Cardiac septum (tissue), 1 donor: ENCODE measurements at regions not wholly inside any gene's neighbourhood (a gene's known extent, or its start where the extent isn't known, plus 50 kb on each side); places are given as distances from the start of the nearest gene placed in this dataset.

Source experiments
- DNase-seq: peaks from one replicate; pipeline ENCODE4 v3.0.0-alpha.2; 2020; ENCODE audit warnings: low spot score
- intact Hi-C: fragments of 100-400 bp; cut with DNase I; formaldehyde crosslinking; loops from one replicate; pipeline ENCODE4 v1.14.0; 2022
- donor health status: DM: no; HTN: no; CAD: no.

- intact Hi-C loops, result no loop called here
- peak; percentile 55 for DNase-seq
Observed at GRCh38 chr7:155889636-155890511, 77.6 kb upstream of the SHH start.

- no peak for DNase-seq
- intact Hi-C loops, result no loop called here
Observed at GRCh38 chr7:155887174-155887525, 74.9 kb upstream of the SHH start.

GRCh38 chr7:155886391-155887173 is 74.3 kb upstream of the SHH start:
- intact Hi-C loops, result no loop called here
- DNase-seq, result peak; percentile 70

- peak; percentile 81 for DNase-seq
- intact Hi-C loops, result no loop called here
Observed at GRCh38 chr7:155885167-155886155, 73.2 kb upstream of the SHH start.

- intact Hi-C loops, result no loop called here
- DNase-seq, result peak; percentile 67
Observed at GRCh38 chr7:155884225-155885166, 72.2 kb upstream of the SHH start.

GRCh38 chr7:155883491-155884224 is 71.4 kb upstream of the SHH start:
- intact Hi-C loops, result no loop called here
- DNase-seq, result peak; percentile 72

GRCh38 chr7:155882596-155882995 is 70.3 kb upstream of the SHH start:
- intact Hi-C loops, result no loop called here
- DNase-seq, result no peak

- intact Hi-C loops, result no loop called here
- DNase-seq, result peak; percentile 65
Observed at GRCh38 chr7:155881471-155882350, 69.4 kb upstream of the SHH start.

GRCh38 chr7:155880721-155881120 is 68.5 kb upstream of the SHH start:
- DNase-seq, result peak; percentile 7
- intact Hi-C loops, result no loop called here

- peak; percentile 63 for DNase-seq
- intact Hi-C loops, result no loop called here
Observed at GRCh38 chr7:155879592-155879991, 67.3 kb upstream of the SHH start.

- DNase-seq, result no peak
- intact Hi-C loops, result no loop called here
Observed at GRCh38 chr7:155878674-155879073, 66.4 kb upstream of the SHH start.

- intact Hi-C loops, result no loop called here
- no peak for DNase-seq
Observed at GRCh38 chr7:155878250-155878649, 66.0 kb upstream of the SHH start.

- no peak for DNase-seq
- intact Hi-C loops, result no loop called here
Observed at GRCh38 chr7:155877167-155877566, 64.9 kb upstream of the SHH start.

- intact Hi-C loops, result no loop called here
- no peak for DNase-seq
Observed at GRCh38 chr7:155874411-155874810, 62.1 kb upstream of the SHH start.

GRCh38 chr7:155874010-155874409 is 61.7 kb upstream of the SHH start:
- intact Hi-C loops, result no loop called here
- no peak for DNase-seq

- intact Hi-C loops, result no loop called here
- no peak for DNase-seq
Observed at GRCh38 chr7:155872678-155873369, 60.6 kb upstream of the SHH start.

- intact Hi-C loops, result no loop called here
- DNase-seq, result no peak
Observed at GRCh38 chr7:155871211-155871610, 58.9 kb upstream of the SHH start.
